CD8-positive, alpha-beta memory T cell (primary cell): ENCODE measurements at regions not wholly inside any gene's neighbourhood (a gene's known extent, or its start where the extent isn't known, plus 50 kb on each side); places are given as distances from the start of the nearest gene placed in this dataset.

ENCODE experiments used
- CTCF ChIA-PET: fragments of 350-600 bp; sonication (Branson Sonifier 250); formaldehyde crosslinking; loops from one replicate; lab custom pipeline; 2021; ENCODE audit warnings: antibody characterized with exemption; lab: Charles Lee
- POLR2A ChIA-PET: fragments of 350-600 bp; sonication (Branson Sonifier 250); formaldehyde crosslinking; loops from one replicate; lab custom pipeline; 2021; ENCODE audit warnings: antibody characterized with exemption; lab: Charles Lee
- DNase-seq, 5 donors: peaks; one replicate each; pipeline versions ENCODE4 v3.0.0 to v3.0.0-alpha.2; 2020 to 2022; ENCODE audit warnings: mixed read lengths in 1 of 5
- H3K27ac ChIP-seq: one replicate; pipeline ENCODE4 v1.7.0; 2013; ENCODE audit warnings: low read depth, mild to moderate bottlenecking, low read length, moderate library complexity
- H3K27me3 ChIP-seq: 2 replicates; pipeline ENCODE4 v1.7.0; 2013; ENCODE audit warnings: low read length, mild to moderate bottlenecking; ENCODE audit not compliant: insufficient read depth, poor library complexity, severe bottlenecking
- H3K36me3 ChIP-seq: 2 replicates; pipeline ENCODE4 v1.7.0; 2013; ENCODE audit warnings: mild to moderate bottlenecking, low read length, moderate library complexity; ENCODE audit not compliant: insufficient read depth
- H3K4me1 ChIP-seq: 2 replicates; pipeline ENCODE4 v1.7.0; 2013; ENCODE audit warnings: mild to moderate bottlenecking, low read length, moderate library complexity; ENCODE audit not compliant: insufficient read depth
- H3K4me3 ChIP-seq: 2 replicates; pipeline ENCODE4 v1.7.0; 2013; ENCODE audit warnings: mild to moderate bottlenecking, low read length
- H3K9me3 ChIP-seq: 2 replicates; pipeline ENCODE4 v1.7.0; 2013; ENCODE audit warnings: mild to moderate bottlenecking, low read length
- H3K27ac Mint-ChIP-seq, 8 donors: one replicate each; pipeline ENCODE4 v1.8.0; 2020 to 2021; ENCODE audit warnings: mixed read lengths in 8 of 8, mild to moderate bottlenecking in 6 of 8, inconsistent platforms in 3 of 8, moderate library complexity in 3 of 8
- H3K27me3 Mint-ChIP-seq, 2 donors: one replicate each; pipeline ENCODE4 v1.8.0; 2020 to 2021; ENCODE audit warnings: mixed read lengths in 2 of 2, mild to moderate bottlenecking in 1 of 2, moderate library complexity in 1 of 2
- H3K36me3 Mint-ChIP-seq, 3 donors: one replicate each; pipeline ENCODE4 v1.8.0; 2020 to 2021; ENCODE audit warnings: mixed read lengths in 3 of 3, inconsistent platforms in 1 of 3, mild to moderate bottlenecking in 1 of 3
- H3K4me1 Mint-ChIP-seq, 3 donors: one replicate each; pipeline ENCODE4 v1.8.0; 2020 to 2021; ENCODE audit warnings: mixed read lengths in 3 of 3, inconsistent platforms in 1 of 3, mild to moderate bottlenecking in 1 of 3
- H3K4me3 Mint-ChIP-seq, 7 donors: one replicate each; pipeline ENCODE4 v1.8.0; 2020 to 2021; ENCODE audit warnings: mixed read lengths in 7 of 7, mild to moderate bottlenecking in 6 of 7, moderate library complexity in 4 of 7, inconsistent platforms in 2 of 7
- H3K9me3 Mint-ChIP-seq, 5 donors: one replicate each; pipeline ENCODE4 v1.8.0; 2020 to 2022; ENCODE audit warnings: mixed read lengths in 5 of 5, mild to moderate bottlenecking in 3 of 5, moderate library complexity in 2 of 5, inconsistent platforms in 1 of 5

GRCh38 chr17:72199256-72199655 lies 78.4 kb downstream of the SOX9 start:
- H3K27ac Mint-ChIP-seq: no peak overlapping the region
- H3K9me3 ChIP-seq: no peaks in the 10 kb centered on the region
- H3K36me3 Mint-ChIP-seq: no peaks in the 10 kb centered on the region
- H3K27me3 ChIP-seq: no peaks in the 10 kb centered on the region
- ChIA-PET POLR2A (no interaction called here), CTCF (no interaction called here)
- H3K27ac ChIP-seq: no peak overlapping the region
- no peaks in the 10 kb centered on the region for H3K4me1 ChIP-seq
- H3K9me3 Mint-ChIP-seq: peaks cover 0 to 12% (median 5%) of the 10 kb centered on the region in 5 donors
- H3K4me1 Mint-ChIP-seq: no peaks in the 10 kb centered on the region
- H3K36me3 ChIP-seq: no peaks in the 10 kb centered on the region
- no peak overlapping the region for H3K4me3 Mint-ChIP-seq
- peaks cover 0 to 7% of the 10 kb centered on the region in 2 donors for H3K27me3 Mint-ChIP-seq
- DNase-seq: no peak
- H3K4me3 ChIP-seq: no peak overlapping the region

- no peak overlapping the region for H3K4me3 Mint-ChIP-seq
- H3K27ac Mint-ChIP-seq: no peak overlapping the region
- Histone ChIP-seq H3K4me3 (no peak overlapping the region), H3K36me3 (no peaks in the 10 kb centered on the region), H3K27me3 (no peaks in the 10 kb centered on the region), H3K9me3 (no peaks in the 10 kb centered on the region), H3K27ac (no peak overlapping the region), H3K4me1 (no peaks in the 10 kb centered on the region)
- POLR2A ChIA-PET: no interaction called here
- H3K27me3 Mint-ChIP-seq: peaks cover 3 to 7% of the 10 kb centered on the region in 2 donors
- no peaks in the 10 kb centered on the region for H3K4me1 Mint-ChIP-seq
- H3K36me3 Mint-ChIP-seq: no peaks in the 10 kb centered on the region
- DNase-seq: no peak
- CTCF ChIA-PET: no interaction called here
- H3K9me3 Mint-ChIP-seq: peaks cover 0 to 9% (median 3%) of the 10 kb centered on the region in 5 donors
Measured at GRCh38 chr17:72204742-72205141, 83.9 kb downstream of the SOX9 start.

- Mint-ChIP-seq H3K36me3 (no peaks in the 10 kb centered on the region), H3K9me3 (peaks cover 0 to 9% (median 3%) of the 10 kb centered on the region in 5 donors), H3K27ac (no peak overlapping the region), H3K4me1 (no peaks in the 10 kb centered on the region), H3K27me3 (peaks cover 3 to 7% of the 10 kb centered on the region in 2 donors), H3K4me3 (no peak overlapping the region)
- Histone ChIP-seq H3K9me3 (no peaks in the 10 kb centered on the region), H3K27me3 (no peaks in the 10 kb centered on the region), H3K36me3 (no peaks in the 10 kb centered on the region), H3K27ac (no peak overlapping the region), H3K4me1 (no peaks in the 10 kb centered on the region), H3K4me3 (no peak overlapping the region)
- CTCF ChIA-PET: no interaction called here
- POLR2A ChIA-PET: no interaction called here
- no peak for DNase-seq
Measured at GRCh38 chr17:72205357-72205756, 84.5 kb downstream of the SOX9 start.

GRCh38 chr17:72205822-72206221 lies 85.0 kb downstream of the SOX9 start:
- peaks cover 3 to 7% of the 10 kb centered on the region in 2 donors for H3K27me3 Mint-ChIP-seq
- CTCF ChIA-PET: no interaction called here

GRCh38 chr17:72206376-72206775 lies 85.6 kb downstream of the SOX9 start:
- POLR2A ChIA-PET: no interaction called here
- Histone ChIP-seq H3K27me3 (no peaks in the 10 kb centered on the region), H3K36me3 (no peaks in the 10 kb centered on the region), H3K4me3 (no peak overlapping the region), H3K4me1 (no peaks in the 10 kb centered on the region), H3K27ac (no peak overlapping the region), H3K9me3 (no peaks in the 10 kb centered on the region)
- CTCF ChIA-PET: no interaction called here
- Mint-ChIP-seq H3K27me3 (peaks cover 3 to 7% of the 10 kb centered on the region in 2 donors), H3K36me3 (no peaks in the 10 kb centered on the region), H3K4me1 (no peaks in the 10 kb centered on the region), H3K4me3 (no peak overlapping the region), H3K27ac (no peak overlapping the region), H3K9me3 (peaks cover 0 to 9% (median 2%) of the 10 kb centered on the region in 5 donors)
- no peak for DNase-seq

More at GRCh38 chr17:72205822-72206221, 85.0 kb downstream of the SOX9 start:
- Mint-ChIP-seq H3K4me3 (no peak overlapping the region), H3K27ac (no peak overlapping the region), H3K36me3 (no peaks in the 10 kb centered on the region), H3K9me3 (peaks cover 0 to 9% (median 3%) of the 10 kb centered on the region in 5 donors), H3K4me1 (no peaks in the 10 kb centered on the region)
- Histone ChIP-seq H3K4me3 (no peak overlapping the region), H3K36me3 (no peaks in the 10 kb centered on the region), H3K27me3 (no peaks in the 10 kb centered on the region), H3K4me1 (no peaks in the 10 kb centered on the region), H3K27ac (no peak overlapping the region), H3K9me3 (no peaks in the 10 kb centered on the region)
- DNase-seq: no peak
- POLR2A ChIA-PET: no interaction called here

GRCh38 chr17:72208832-72209231 lies 88.0 kb downstream of the SOX9 start:
- ChIA-PET CTCF (no interaction called here), POLR2A (no interaction called here)
- peaks cover 0 to 6% (median 2%) of the 10 kb centered on the region in 5 donors for H3K9me3 Mint-ChIP-seq

GRCh38 chr17:72212041-72212440 lies 91.2 kb downstream of the SOX9 start:
- Histone ChIP-seq H3K27me3 (no peaks in the 10 kb centered on the region), H3K9me3 (no peaks in the 10 kb centered on the region), H3K27ac (no peak overlapping the region), H3K36me3 (no peaks in the 10 kb centered on the region), H3K4me3 (no peak overlapping the region), H3K4me1 (no peaks in the 10 kb centered on the region)
- ChIA-PET CTCF (no interaction called here), POLR2A (no interaction called here)
- Mint-ChIP-seq H3K27me3 (no peaks in the 10 kb centered on the region), H3K27ac (no peak overlapping the region), H3K9me3 (peaks cover 0 to 6% (median 0%) of the 10 kb centered on the region in 5 donors), H3K36me3 (no peaks in the 10 kb centered on the region), H3K4me3 (no peak overlapping the region), H3K4me1 (no peaks in the 10 kb centered on the region)
- no peak for DNase-seq

More at GRCh38 chr17:72208832-72209231, 88.0 kb downstream of the SOX9 start:
- no peak overlapping the region for H3K4me3 Mint-ChIP-seq
- no peaks in the 10 kb centered on the region for H3K4me1 ChIP-seq
- no peaks in the 10 kb centered on the region for H3K4me1 Mint-ChIP-seq
- H3K27me3 Mint-ChIP-seq: peaks cover 3% of the 10 kb centered on the region in 2 donors
- H3K36me3 ChIP-seq: no peaks in the 10 kb centered on the region
- DNase-seq: no peak
- H3K36me3 Mint-ChIP-seq: no peaks in the 10 kb centered on the region
- H3K4me3 ChIP-seq: no peak overlapping the region
- no peaks in the 10 kb centered on the region for H3K27me3 ChIP-seq
- H3K27ac Mint-ChIP-seq: no peak overlapping the region
- H3K9me3 ChIP-seq: no peaks in the 10 kb centered on the region
- H3K27ac ChIP-seq: no peak overlapping the region

- Mint-ChIP-seq H3K4me1 (no peaks in the 10 kb centered on the region), H3K27ac (no peak overlapping the region), H3K27me3 (peaks cover 12 to 22% of the 10 kb centered on the region in 2 donors), H3K36me3 (no peaks in the 10 kb centered on the region), H3K4me3 (no peak overlapping the region), H3K9me3 (peaks cover 0 to 16% (median 8%) of the 10 kb centered on the region in 5 donors)
- Histone ChIP-seq H3K9me3 (no peaks in the 10 kb centered on the region), H3K4me1 (no peaks in the 10 kb centered on the region), H3K4me3 (no peak overlapping the region), H3K36me3 (no peaks in the 10 kb centered on the region), H3K27ac (no peak overlapping the region), H3K27me3 (peaks cover 3% of the 10 kb centered on the region)
- ChIA-PET CTCF (no interaction called here), POLR2A (no interaction called here)
- DNase-seq: no peak
Measured at GRCh38 chr17:72215490-72215889, 94.7 kb downstream of the SOX9 start.
